Forelimb muscle (tissue), 1 donor: ENCODE measurements at regions not wholly inside any gene's neighbourhood (a gene's known extent, or its start where the extent isn't known, plus 50 kb on each side); places are given as distances from the start of the nearest gene placed in this dataset.
"Not testable (repeated sequence)": the region's sequence is repeated elsewhere in the genome, so short reads cannot be mapped to it uniquely, and the experiment has no call there.

ENCODE experiments used
- DNase-seq: peaks from one replicate; pipeline ENCODE4 v3.0.0-alpha.2; 2013; ENCODE audit warnings: low read depth

DNA sequence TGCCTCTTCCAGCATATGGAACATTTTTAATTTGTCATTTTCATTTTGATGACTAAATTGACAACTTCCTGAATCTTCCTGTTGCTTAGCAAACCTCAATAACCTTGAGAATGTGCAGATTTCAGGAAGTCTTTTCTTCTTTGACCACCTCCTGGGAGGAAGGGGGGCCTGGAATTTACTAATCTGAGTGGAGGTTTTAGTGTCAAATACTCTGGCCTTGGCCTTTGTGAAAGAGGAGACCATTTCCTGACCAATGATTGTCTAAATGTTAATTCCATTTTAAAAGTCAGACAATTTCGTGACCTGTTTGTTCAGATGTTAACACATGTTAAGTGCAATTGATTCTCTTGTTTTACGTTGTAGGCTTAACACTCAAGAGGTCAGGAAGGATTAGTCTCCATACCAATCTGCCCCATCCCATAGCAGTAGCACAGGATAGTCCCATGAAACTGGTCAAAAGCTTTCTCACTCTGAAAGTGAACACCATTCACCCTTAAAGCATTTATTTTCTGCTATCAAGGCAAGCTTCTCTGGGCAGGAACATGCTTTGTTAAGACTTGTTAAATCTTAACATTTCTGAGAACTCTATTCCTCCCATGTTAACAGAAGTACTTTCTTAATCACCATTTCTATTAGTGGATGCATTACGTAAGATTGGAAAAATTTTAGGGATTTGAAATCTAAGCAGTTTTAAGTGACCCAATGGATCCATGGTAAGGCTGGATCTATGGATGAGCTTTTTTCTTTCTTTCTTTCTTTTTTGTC lies 219.6 kb downstream of the RND3 start:
- DNase-seq, result no peak

GRCh38 chr2:150266931-150267330 lies 220.5 kb downstream of the RND3 start:
- DNase-seq, result no peak

- DNase-seq, result no peak
These were observed 223.0 kb downstream of the RND3 start for GRCh38 chr2:150264442-150264841.

GRCh38 chr2:150261691-150262090 lies 225.8 kb downstream of the RND3 start:
- DNase-seq, result no peak

GRCh38 chr2:150260636-150261035 lies 226.8 kb downstream of the RND3 start:
- DNase-seq, result no peak

- no peak for DNase-seq
These were observed 227.7 kb downstream of the RND3 start for GRCh38 chr2:150259746-150260145.

DNA sequence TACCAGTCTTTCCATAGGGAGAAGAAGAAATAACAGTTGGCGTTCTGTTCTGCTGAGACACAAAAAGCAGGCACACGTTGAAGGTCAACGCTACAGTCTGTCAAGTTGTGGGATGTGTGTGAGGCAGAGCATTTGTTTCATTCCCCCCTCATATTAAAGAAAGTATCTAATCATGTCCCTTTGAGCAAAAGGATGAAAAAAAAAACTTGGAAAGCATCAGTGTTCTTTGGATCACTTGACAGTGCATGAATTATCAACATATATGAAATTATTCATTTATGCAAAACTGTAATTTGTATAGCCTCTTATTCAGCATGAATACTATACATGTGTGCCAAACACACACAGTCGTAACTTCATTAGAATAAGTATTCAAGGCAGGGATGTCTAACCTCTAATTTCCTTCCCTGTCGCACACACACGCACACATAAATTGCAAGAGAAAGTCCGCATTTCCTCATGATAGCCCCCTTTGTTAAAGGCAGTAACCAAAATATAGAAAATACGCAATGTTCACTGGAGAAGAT lies 228.6 kb downstream of the RND3 start:
- DNase-seq, result no peak

GRCh38 chr2:150256736-150257135 lies 230.7 kb downstream of the RND3 start:
- DNase-seq, result no peak

DNA sequence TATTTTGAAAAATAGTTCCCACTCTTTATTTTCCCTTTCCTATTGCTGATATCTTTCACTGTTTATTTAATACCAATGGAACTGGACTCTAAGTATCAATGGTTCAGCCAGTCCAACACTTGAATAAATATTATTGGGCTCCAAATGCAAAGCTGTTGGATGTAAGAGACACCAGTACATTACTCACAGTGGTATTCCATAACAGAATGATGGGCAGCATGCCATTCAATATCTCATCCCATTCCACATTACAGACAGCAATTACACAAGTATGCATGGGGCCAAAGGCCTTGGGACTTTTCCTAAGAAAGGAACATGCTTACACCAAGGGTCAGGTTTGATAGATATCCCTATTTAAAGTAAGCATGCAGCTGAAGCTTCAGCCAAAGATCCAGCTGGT lies 231.9 kb downstream of the RND3 start:
- DNase-seq, result no peak

DNA sequence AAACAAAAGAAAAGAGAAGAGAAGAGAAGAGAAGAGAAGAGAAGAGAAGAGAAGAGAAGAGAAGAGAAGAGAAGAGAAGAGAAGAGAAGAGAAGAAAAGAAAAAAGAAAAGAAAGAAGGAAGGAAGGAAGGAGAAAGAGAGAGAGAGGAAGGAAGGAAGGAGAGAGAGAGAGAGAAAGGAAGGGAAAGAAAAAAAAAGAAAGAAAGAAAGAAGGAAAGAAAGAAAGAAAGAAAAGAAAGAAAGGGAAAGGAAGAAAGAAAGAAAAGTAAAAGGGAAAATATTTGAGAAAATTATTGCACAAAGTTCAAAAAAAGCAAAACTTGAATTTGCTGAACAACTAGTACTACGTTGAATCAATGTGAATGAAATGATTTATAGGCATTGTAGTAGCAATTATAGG lies 237.7 kb downstream of the RND3 start:
- not testable (repeated sequence) for DNase-seq

GRCh38 chr2:150247481-150247880 lies 240.0 kb downstream of the RND3 start:
- no peak for DNase-seq

GRCh38 chr2:150234787-150235446 lies 252.6 kb downstream of the RND3 start:
- no peak for DNase-seq

GRCh38 chr2:150232871-150233270 lies 254.6 kb downstream of the RND3 start:
- no peak for DNase-seq

- no peak for DNase-seq
These were observed 255.1 kb downstream of the RND3 start for GRCh38 chr2:150232321-150232720.

GRCh38 chr2:150230616-150231015 lies 256.9 kb downstream of the RND3 start:
- DNase-seq, result no peak

GRCh38 chr2:150230004-150230403 lies 257.5 kb downstream of the RND3 start:
- no peak for DNase-seq

GRCh38 chr2:150228936-150229335 lies 258.5 kb downstream of the RND3 start:
- DNase-seq, result no peak

- no peak for DNase-seq
These were observed 262.4 kb downstream of the RND3 start for GRCh38 chr2:150225030-150225429.

- DNase-seq, result no peak
These were observed 263.1 kb downstream of the RND3 start for GRCh38 chr2:150224321-150224720.

GRCh38 chr2:150222942-150223341 lies 264.5 kb downstream of the RND3 start:
- DNase-seq, result no peak

GRCh38 chr2:150222379-150222778 lies 265.1 kb downstream of the RND3 start:
- DNase-seq, result no peak

DNA sequence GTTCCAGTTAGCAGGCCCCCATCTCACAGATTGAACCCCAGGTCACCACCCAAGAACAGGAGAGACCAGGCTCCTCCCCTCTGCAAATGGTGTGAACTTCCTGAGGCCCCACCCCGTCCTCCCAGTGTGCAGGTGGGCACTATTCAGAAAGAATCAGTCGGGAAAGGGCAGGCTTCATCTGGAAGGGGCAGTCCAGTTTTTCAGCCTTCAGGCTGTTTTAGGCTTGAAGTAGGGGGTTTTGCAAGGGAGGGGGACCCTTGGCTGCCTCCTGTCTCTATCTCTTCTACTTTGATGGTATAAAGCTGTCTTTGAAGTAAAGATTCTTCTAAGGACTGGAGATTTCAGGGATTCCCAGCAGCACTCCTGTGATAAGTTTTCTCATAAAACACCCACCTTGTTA lies 267.6 kb downstream of the RND3 start:
- no peak for DNase-seq

DNA sequence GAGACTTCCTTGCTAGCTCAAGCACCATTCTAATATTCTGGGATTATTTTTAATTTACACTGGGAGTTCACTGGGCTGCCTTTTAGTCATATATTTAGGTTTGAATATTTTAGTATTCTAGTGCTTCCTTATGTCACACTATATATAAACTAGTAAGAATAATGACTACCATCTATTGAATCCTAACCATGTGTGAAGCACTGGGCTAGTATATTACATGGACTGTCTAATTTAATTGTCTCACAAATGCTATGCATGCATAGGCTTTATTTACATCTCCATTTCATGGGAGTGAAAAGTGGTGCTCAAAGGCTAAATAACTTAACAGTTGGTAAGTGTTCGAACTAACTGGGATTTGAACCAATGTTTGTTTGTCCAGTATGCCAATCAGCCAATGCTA lies 272.4 kb downstream of the RND3 start:
- DNase-seq, result no peak
